Heart right ventricle (tissue), 16 donors: ENCODE measurements at regions not wholly inside any gene's neighbourhood (a gene's known extent, or its start where the extent isn't known, plus 50 kb on each side); places are given as distances from the start of the nearest gene placed in this dataset.

Experiments used
- ATAC-seq, 8 donors: fragments of 200-7000 bp; cut with Tn5 transposase; one replicate each; pipeline ENCODE4 v1.9.1; 2020; ENCODE audit warnings: mild to moderate bottlenecking in 8 of 8, moderate library complexity in 8 of 8, moderate number of reproducible peaks in 1 of 8
- DNase-seq, 2 donors: peaks; one replicate each; pipeline ENCODE4 v3.0.0-alpha.2; 2020
- H3K27ac ChIP-seq, 10 donors: fragments of 200-600 bp; sonication (generic) in 2 of 10; one replicate each; pipeline versions ENCODE4 v1.5.0 to v1.8.0; 2020 to 2022; ENCODE audit warnings: mild to moderate bottlenecking in 3 of 10
- H3K27me3 ChIP-seq, 7 donors: fragments of 200-600 bp; one replicate each; pipeline ENCODE4 v1.8.0; 2021 to 2022; ENCODE audit warnings: mild to moderate bottlenecking in 2 of 7
- H3K36me3 ChIP-seq, 9 donors: fragments of 200-600 bp; sonication (generic) in 1 of 9; one replicate each; pipeline versions ENCODE4 v1.5.0 to v1.8.0; 2020 to 2022; ENCODE audit warnings: mild to moderate bottlenecking in 2 of 9
- H3K4me1 ChIP-seq, 9 donors: fragments of 200-600 bp; sonication (generic) in 1 of 9; one replicate each; pipeline versions ENCODE4 v1.5.0 to v1.8.0; 2020 to 2022; ENCODE audit warnings: mild to moderate bottlenecking in 4 of 9
- H3K4me3 ChIP-seq, 10 donors: fragments of 200-600 bp; sonication (generic) in 2 of 10; one replicate each; pipeline versions ENCODE4 v1.5.0 to v1.8.0; 2020 to 2022; ENCODE audit warnings: mild to moderate bottlenecking in 7 of 10, moderate library complexity in 2 of 10
- H3K9me3 ChIP-seq, 11 donors: fragments of 200-600 bp in 10 of 11; sonication (generic) in 2 of 11; one replicate each; pipeline versions ENCODE4 v1.5.0 to v1.8.0; 2013 to 2022; ENCODE audit warnings: mild to moderate bottlenecking in 2 of 11, control low read depth in 1 of 11, moderate library complexity in 1 of 11
- WGBS, 2 donors: extraction: QIAGEN DNeasy Blood & Tissue Kit; methylation state at CpG; one replicate each; pipeline ENCODE4 v1.1.7; 2013; ENCODE audit warnings: inconsistent platforms in 1 of 2; 5-methylcytosine and 5-hydroxymethylcytosine counted together
- intact Hi-C, 10 donors: fragments of 100-400 bp; cut with DNase I; formaldehyde crosslinking; loops; one replicate each; pipeline versions ENCODE4 v1.11.1 to v1.14.2; 2022
- TF ChIP-seq, protein P1 (sequence below), 9 donors: fragments of 200-600 bp; sonication (generic) in 2 of 9; IDR thresholded peaks; one replicate each; pipeline versions ENCODE4 v1.5.0 to v1.8.0; 2021 to 2022; ENCODE audit warnings: antibody characterized with exemption in 9 of 9, mild to moderate bottlenecking in 5 of 9, moderate library complexity in 1 of 9
- donor health status: Arrhythmogenic right ventricular cardiomyopathy.
- donor health status: ischemic (EF 13 %, LVEDD 7.1; RV severe dilation, severe dysfunction).
- donor health status: healthy with polysubstance abuse.
- donor health status: DM: no; HTN: yes; CAD: no.
- donor health status: DM: no; HTN: no; CAD: no.
- donor health status: ischemic (EF 25% LVEDD 6.9; RV normal size, moderate dysfunction).
- donor health status: ischemic (EF 25% LVEDD 5.7; RV mildly dilated, moderate dysfunction).
- donor health status: healthy.
- donor health status: DM: yes; HTN: yes; CAD: no.
- donor health status: Ischemic cardiomyopathy.
- donor health status: ischemic (EF 35%, LVEDD 5.7; RV mildly dilated, moderate dysfunction).
- donor health status: nonischemic (EF 11% LVEDD 7.7; RV severe dilation, severe dysfunction).
- donor health status: DM: yes; HTN: yes; CAD: no.
- donor health status: PGD.
- donor health status: ischemic (EF 29% LVEDD 5.4; RV normal size, mild dysfunction).
- donor health status: nonischemic (EF 23%, LVEDD 6.1; RV moderate dilation, normal function).

DNA sequence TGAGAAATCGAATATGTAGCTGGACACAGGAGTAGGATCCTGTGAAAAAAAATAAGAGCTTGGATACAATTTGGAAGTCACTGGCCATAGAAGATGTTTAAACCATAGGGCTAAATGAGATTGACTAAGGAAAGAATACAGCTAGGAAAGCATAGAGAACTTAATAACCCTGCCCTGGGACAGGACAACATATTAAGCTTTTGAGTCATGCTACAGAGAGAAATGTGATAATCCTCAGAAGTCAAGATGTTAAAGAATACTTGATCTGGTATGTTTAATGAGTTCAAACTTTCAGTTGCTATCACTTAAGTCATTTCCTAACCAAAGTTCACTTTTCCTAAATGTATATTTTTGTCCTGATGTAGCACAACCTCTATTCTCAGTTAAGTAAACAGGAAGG, 154.6 kb upstream of the TSHZ2 start:
- TF ChIP-seq, protein P1, sequence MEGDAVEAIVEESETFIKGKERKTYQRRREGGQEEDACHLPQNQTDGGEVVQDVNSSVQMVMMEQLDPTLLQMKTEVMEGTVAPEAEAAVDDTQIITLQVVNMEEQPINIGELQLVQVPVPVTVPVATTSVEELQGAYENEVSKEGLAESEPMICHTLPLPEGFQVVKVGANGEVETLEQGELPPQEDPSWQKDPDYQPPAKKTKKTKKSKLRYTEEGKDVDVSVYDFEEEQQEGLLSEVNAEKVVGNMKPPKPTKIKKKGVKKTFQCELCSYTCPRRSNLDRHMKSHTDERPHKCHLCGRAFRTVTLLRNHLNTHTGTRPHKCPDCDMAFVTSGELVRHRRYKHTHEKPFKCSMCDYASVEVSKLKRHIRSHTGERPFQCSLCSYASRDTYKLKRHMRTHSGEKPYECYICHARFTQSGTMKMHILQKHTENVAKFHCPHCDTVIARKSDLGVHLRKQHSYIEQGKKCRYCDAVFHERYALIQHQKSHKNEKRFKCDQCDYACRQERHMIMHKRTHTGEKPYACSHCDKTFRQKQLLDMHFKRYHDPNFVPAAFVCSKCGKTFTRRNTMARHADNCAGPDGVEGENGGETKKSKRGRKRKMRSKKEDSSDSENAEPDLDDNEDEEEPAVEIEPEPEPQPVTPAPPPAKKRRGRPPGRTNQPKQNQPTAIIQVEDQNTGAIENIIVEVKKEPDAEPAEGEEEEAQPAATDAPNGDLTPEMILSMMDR (IDR thresholded peaks at IDR 0.05): no peak
- H3K4me3 ChIP-seq: no peak overlapping the region
- H3K36me3 ChIP-seq: no peaks in the 10 kb centered on the region
- H3K27ac ChIP-seq: no peak overlapping the region
- WGBS, 2 donors: 84 to 97% methylated on average over 1 of the region's 1 CpG
- ATAC-seq (no peak), DNase-seq (no peak)
- no peaks in the 10 kb centered on the region for H3K9me3 ChIP-seq
- peaks cover 0 to 13% (median 0%) of the 10 kb centered on the region in 7 donors for H3K27me3 ChIP-seq
- no peaks in the 10 kb centered on the region for H3K4me1 ChIP-seq
- intact Hi-C loops: no loop called here

DNA sequence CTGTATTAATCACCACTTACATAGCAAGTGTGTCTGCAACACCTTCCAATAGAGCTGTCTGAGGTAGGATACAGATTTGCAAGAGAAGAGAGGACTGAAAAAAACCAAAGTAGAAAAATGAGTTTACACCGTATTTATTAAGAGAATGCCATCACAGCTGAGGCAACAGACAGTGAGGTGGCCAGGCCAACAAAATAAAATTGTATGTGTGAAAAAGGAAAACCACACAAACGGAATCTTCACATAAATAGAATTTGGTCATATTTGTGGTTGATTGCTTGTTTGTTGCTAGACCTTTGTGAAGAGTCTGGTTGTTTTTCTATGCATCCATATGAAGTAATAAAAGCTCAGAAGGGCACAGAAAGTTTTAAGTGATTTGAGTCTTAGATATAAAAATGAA, 157.8 kb upstream of the TSHZ2 start:
- Histone ChIP-seq H3K27me3 (peaks cover 0 to 13% (median 0%) of the 10 kb centered on the region in 7 donors), H3K36me3 (no peaks in the 10 kb centered on the region), H3K4me1 (no peaks in the 10 kb centered on the region), H3K9me3 (no peaks in the 10 kb centered on the region), H3K27ac (no peak overlapping the region), H3K4me3 (no peak overlapping the region)
- 84 to 87% methylated on average over 2 of the region's 2 CpGs for WGBS, 2 donors
- TF ChIP-seq, protein P1 (IDR thresholded peaks at IDR 0.05): no peak
- no peak for DNase-seq
- ATAC-seq: no peak
- intact Hi-C loops: no loop called here

DNA sequence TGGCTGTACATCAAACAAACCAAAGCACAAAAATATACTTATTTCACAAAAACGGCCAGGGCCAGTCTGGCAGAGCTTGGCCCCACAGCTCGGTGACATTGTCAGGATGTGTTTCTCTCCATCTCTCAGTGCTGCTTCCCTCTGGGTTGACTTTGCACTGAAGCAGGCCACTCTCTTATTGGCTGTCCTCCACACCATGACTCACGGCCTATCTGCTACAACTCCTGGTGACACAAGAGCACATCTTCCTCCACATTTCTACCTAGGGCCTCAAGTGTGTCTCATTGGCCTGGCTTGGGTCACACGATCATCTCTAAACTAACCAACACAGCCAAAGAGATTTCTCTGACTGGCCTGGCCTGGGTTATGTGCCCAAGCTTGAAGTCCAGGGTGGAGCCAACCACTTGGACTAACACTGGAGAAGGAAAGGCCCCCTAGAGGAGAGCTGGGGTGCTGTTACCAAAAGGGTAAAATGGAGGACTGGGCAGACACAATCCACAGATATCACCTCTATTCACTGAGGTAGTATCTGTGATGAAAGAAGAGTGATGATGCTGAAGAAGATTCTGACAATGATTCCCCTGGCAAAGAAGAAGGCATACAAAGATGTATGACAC, 159.8 kb upstream of the TSHZ2 start:
- H3K4me3 ChIP-seq: no peak overlapping the region
- peaks cover 0 to 13% (median 0%) of the 10 kb centered on the region in 7 donors for H3K27me3 ChIP-seq
- TF ChIP-seq, protein P1 (IDR thresholded peaks at IDR 0.05): no peak
- intact Hi-C loops: no loop called here
- H3K27ac ChIP-seq: no peak overlapping the region
- no peaks in the 10 kb centered on the region for H3K9me3 ChIP-seq
- no peak for ATAC-seq
- 90 to 93% methylated on average over 4 of the region's 4 CpGs for WGBS, 2 donors
- H3K4me1 ChIP-seq: no peaks in the 10 kb centered on the region
- no peak for DNase-seq
- H3K36me3 ChIP-seq: no peaks in the 10 kb centered on the region

DNA sequence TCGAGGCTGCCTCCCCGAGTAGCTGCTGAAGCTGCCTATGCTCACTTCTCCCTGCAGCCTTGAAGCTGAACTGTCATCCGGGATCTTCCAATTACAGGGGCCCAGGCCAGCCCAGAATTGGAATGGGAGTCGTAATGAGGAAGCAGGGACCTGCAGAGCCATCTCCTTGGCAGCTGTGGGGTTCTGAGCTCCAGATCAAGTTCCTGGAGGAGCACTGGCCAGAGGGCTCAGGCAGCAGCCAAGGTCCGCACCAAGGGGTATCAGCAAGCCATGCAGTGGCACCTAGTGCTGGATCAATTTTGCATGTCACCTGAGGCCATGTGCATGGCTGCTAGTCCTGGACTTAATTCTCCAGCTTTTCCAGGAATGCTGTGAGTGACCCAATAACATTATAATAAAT, 163.2 kb upstream of the TSHZ2 start:
- 75 to 80% methylated on average over 5 of the region's 5 CpGs for WGBS, 2 donors

More for the DNA sequence above, 163.2 kb upstream of the TSHZ2 start:
- Histone ChIP-seq H3K4me3 (no peak overlapping the region), H3K27ac (no peak overlapping the region), H3K27me3 (no peaks in the 10 kb centered on the region), H3K36me3 (no peaks in the 10 kb centered on the region), H3K4me1 (no peaks in the 10 kb centered on the region), H3K9me3 (no peaks in the 10 kb centered on the region)
- DNase-seq (no peak), ATAC-seq (no peak)
- intact Hi-C loops: no loop called here
- TF ChIP-seq, protein P1 (IDR thresholded peaks at IDR 0.05): no peak
